ENCODE measurements at regions not wholly inside any gene's neighbourhood (a gene's known extent, or its start where the extent isn't known, plus 50 kb on each side); places are given as distances from the start of the nearest gene placed in this dataset.
A peak's percentile ranks its signal among the peaks of the same experiment; 100 is the strongest.

DNA sequence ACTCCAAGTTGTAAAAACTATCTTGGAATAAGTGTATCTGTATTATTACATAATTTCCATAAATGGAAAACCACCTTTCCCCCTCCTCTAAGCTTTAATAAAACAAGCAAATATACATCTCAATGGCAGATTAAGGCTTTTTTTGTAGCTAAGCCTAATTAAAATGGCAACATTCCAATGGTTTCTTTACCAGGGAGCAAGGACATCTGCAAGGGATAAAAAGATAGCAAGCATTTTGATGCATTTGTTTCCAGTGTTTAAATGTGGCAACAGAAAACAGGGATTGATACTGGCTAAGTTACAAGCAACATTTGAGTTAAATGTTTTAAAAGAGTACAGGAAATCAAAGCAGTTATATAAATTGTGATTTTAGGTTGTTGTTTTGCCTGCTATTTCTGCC is 1012.7 kb downstream of the ADGRL2 start:
- H3K9me3 ChIP-seq (ENCODE audit: low read depth) = no peaks in the 10 kb centered on the region
- no peaks in the 10 kb centered on the region for H3K27me3 ChIP-seq
- Mint-ChIP-seq H3K4me1 (peaks cover 8% of the 10 kb centered on the region), H3K27ac (no peak overlapping the region), H3K4me3 (no peak overlapping the region), H3K9me3 (peaks cover 4% of the 10 kb centered on the region), H3K36me3 (no peaks in the 10 kb centered on the region), H3K27me3 (ENCODE audit: insufficient read depth, low read depth) (peaks cover 2% of the 10 kb centered on the region)
- H3K36me3 ChIP-seq = no peaks in the 10 kb centered on the region
- H3K4me1 ChIP-seq = peaks cover 9% of the 10 kb centered on the region
- H3F3A ChIP-seq (ENCODE audit: low read depth) = no peaks in the 10 kb centered on the region
- H4K20me1 ChIP-seq (ENCODE audit: low read depth) = no peaks in the 10 kb centered on the region
- peak overlapping the region; percentile 5 for H2AFZ ChIP-seq (replicated peaks)
- TF ChIP-seq, protein P1, sequence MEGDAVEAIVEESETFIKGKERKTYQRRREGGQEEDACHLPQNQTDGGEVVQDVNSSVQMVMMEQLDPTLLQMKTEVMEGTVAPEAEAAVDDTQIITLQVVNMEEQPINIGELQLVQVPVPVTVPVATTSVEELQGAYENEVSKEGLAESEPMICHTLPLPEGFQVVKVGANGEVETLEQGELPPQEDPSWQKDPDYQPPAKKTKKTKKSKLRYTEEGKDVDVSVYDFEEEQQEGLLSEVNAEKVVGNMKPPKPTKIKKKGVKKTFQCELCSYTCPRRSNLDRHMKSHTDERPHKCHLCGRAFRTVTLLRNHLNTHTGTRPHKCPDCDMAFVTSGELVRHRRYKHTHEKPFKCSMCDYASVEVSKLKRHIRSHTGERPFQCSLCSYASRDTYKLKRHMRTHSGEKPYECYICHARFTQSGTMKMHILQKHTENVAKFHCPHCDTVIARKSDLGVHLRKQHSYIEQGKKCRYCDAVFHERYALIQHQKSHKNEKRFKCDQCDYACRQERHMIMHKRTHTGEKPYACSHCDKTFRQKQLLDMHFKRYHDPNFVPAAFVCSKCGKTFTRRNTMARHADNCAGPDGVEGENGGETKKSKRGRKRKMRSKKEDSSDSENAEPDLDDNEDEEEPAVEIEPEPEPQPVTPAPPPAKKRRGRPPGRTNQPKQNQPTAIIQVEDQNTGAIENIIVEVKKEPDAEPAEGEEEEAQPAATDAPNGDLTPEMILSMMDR (IDR thresholded peaks at IDR 0.05) = no peak
- TF ChIP-seq EZH2 (IDR thresholded peaks at IDR 0.05) (no peak), EZH2phosphoT487 (IDR thresholded peaks at IDR 0.05) (no peak)
- H3K27ac ChIP-seq = no peak overlapping the region
- H3K9ac ChIP-seq = no peak overlapping the region
- H3K79me2 ChIP-seq (ENCODE audit: low read depth) = no peaks in the 10 kb centered on the region
- peak; percentile 19 for DNase-seq (ENCODE audit: low spot score)
- H3K4me3 ChIP-seq = no peak overlapping the region
- no peak overlapping the region for H3K4me2 ChIP-seq

DNA sequence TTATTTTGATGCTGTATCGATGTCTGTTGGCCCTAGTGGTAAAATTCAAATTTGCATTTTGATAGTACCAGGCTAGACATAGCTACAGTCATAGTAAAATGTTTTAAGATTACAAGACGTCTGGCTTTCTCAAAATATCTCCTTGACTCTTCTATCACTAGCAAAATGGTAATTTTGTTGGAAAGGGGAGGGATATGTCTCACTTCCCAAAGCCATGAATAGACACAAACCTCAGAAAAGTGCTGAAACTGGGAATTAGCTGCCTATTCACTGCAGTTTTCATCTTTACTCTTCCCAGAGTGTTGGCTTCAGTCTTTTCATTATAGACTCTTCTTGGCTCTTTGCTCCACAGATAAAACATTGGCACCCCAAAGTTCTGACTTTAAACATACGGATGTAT is 1009.9 kb downstream of the ADGRL2 start:
- peaks cover 14% of the 10 kb centered on the region for H3K4me1 ChIP-seq
- H3K4me3 Mint-ChIP-seq = no peak overlapping the region
- no peak for DNase-seq (ENCODE audit: low spot score)

DNA sequence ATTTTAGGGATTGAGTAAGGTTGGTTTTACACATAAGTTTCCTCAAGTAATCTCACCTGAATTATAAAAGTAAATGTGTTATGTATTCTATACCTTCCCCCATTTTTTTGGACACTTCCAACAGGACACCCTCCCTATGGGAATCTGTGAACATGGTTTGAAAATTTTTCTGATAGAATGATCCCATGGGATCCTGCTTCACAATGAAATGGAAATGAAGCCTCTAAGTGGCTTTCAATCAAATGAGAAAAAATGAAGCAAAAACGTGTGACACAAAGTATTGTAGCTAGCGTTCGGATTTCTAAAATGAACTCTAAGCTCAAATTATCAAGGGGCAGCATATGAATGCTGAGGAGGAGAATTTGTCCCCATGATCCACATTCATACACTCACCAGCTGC is 1006.8 kb downstream of the ADGRL2 start:
- H3K27me3 Mint-ChIP-seq (ENCODE audit: insufficient read depth, low read depth) = peaks cover 2% of the 10 kb centered on the region
- no peak overlapping the region for H2AFZ ChIP-seq (replicated peaks)
- no peaks in the 10 kb centered on the region for H3K9me3 ChIP-seq (ENCODE audit: low read depth)
- H4K20me1 ChIP-seq (ENCODE audit: low read depth) = no peaks in the 10 kb centered on the region
- H3K9ac ChIP-seq = no peak overlapping the region
- no peak overlapping the region for H3K4me3 Mint-ChIP-seq
- peak overlapping the region; percentile 36 for H3K27ac Mint-ChIP-seq
- no peak overlapping the region for H3K27ac ChIP-seq
- H3K4me2 ChIP-seq = no peak overlapping the region
- no peak overlapping the region for H3K4me3 ChIP-seq
- no peaks in the 10 kb centered on the region for H3K27me3 ChIP-seq
- H3K4me1 Mint-ChIP-seq = peaks cover 17% of the 10 kb centered on the region
- H3K9me3 Mint-ChIP-seq = peaks cover 3% of the 10 kb centered on the region
- TF ChIP-seq EZH2 (IDR thresholded peaks at IDR 0.05) (no peak), EZH2phosphoT487 (IDR thresholded peaks at IDR 0.05) (no peak)
- TF ChIP-seq, protein P1 (IDR thresholded peaks at IDR 0.05) = no peak
- H3K36me3 Mint-ChIP-seq = no peaks in the 10 kb centered on the region
- no peak for DNase-seq (ENCODE audit: low spot score)
- H3K36me3 ChIP-seq = no peaks in the 10 kb centered on the region
- peaks cover 5% of the 10 kb centered on the region for H3K4me1 ChIP-seq
- H3K79me2 ChIP-seq (ENCODE audit: low read depth) = no peaks in the 10 kb centered on the region
- no peaks in the 10 kb centered on the region for H3F3A ChIP-seq (ENCODE audit: low read depth)

More for the DNA sequence above, 1009.9 kb downstream of the ADGRL2 start:
- TF ChIP-seq EZH2 (IDR thresholded peaks at IDR 0.05) = no peak
- TF ChIP-seq, protein P1 (IDR thresholded peaks at IDR 0.05) = no peak
- TF ChIP-seq EZH2phosphoT487 (IDR thresholded peaks at IDR 0.05) = no peak
- no peak overlapping the region for H3K4me2 ChIP-seq
- Mint-ChIP-seq H3K36me3 (no peaks in the 10 kb centered on the region), H3K27me3 (ENCODE audit: insufficient read depth, low read depth) (peaks cover 2% of the 10 kb centered on the region), H3K4me1 (peaks cover 17% of the 10 kb centered on the region), H3K27ac (no peak overlapping the region), H3K9me3 (no peaks in the 10 kb centered on the region)
- no peak overlapping the region for H3K4me3 ChIP-seq
- no peak overlapping the region for H3K27ac ChIP-seq
- H3K36me3 ChIP-seq = no peaks in the 10 kb centered on the region
- no peaks in the 10 kb centered on the region for H3K79me2 ChIP-seq (ENCODE audit: low read depth)
- no peaks in the 10 kb centered on the region for H3K27me3 ChIP-seq
- no peaks in the 10 kb centered on the region for H3K9me3 ChIP-seq (ENCODE audit: low read depth)
- no peak overlapping the region for H2AFZ ChIP-seq (replicated peaks)
- H3K9ac ChIP-seq = no peak overlapping the region
- H4K20me1 ChIP-seq (ENCODE audit: low read depth) = no peaks in the 10 kb centered on the region
- no peaks in the 10 kb centered on the region for H3F3A ChIP-seq (ENCODE audit: low read depth)
